Body of pancreas (tissue), 4 donors: ENCODE measurements at regions not wholly inside any gene's neighbourhood (a gene's known extent, or its start where the extent isn't known, plus 50 kb on each side); places are given as distances from the start of the nearest gene placed in this dataset.
"Not testable (repeated sequence)": the region's sequence is repeated elsewhere in the genome, so short reads cannot be mapped to it uniquely, and the experiment has no call there.

Experiments used
- ATAC-seq: fragments of 150-250 bp; one replicate; pipeline ENCODE4 v1.9.1; 2016
- DNase-seq, 4 donors: peaks; one replicate each; pipeline ENCODE4 v3.0.0-alpha.2; 2019
- H3K27ac ChIP-seq, 4 donors: fragments of 200-600 bp; sonication (generic); 1 replicate in 3 of 4; 2 replicates in 1 of 4; pipeline versions ENCODE4 v1.5.1 to v1.6.1; 2016 to 2019; ENCODE audit warnings: mild to moderate bottlenecking in 1 of 4, mixed read lengths in 1 of 4, moderate library complexity in 1 of 4
- H3K27me3 ChIP-seq, 2 donors: fragments of 200-600 bp; sonication (generic); one replicate each; pipeline ENCODE4 v1.6.0; 2016; ENCODE audit warnings: mild to moderate bottlenecking in 1 of 2
- H3K36me3 ChIP-seq, 2 donors: fragments of 200-600 bp; sonication (generic); replicated peaks in 1 of 2; 2 replicates each; pipeline ENCODE4 v1.5.1; 2016; ENCODE audit warnings: low read depth in 2 of 2; ENCODE audit not compliant: insufficient read depth in 1 of 2
- H3K4me1 ChIP-seq: fragments of 200-600 bp; sonication (generic); one replicate; pipeline ENCODE4 v1.6.0; 2016
- H3K4me3 ChIP-seq, 2 donors: fragments of 200-600 bp; sonication (generic); 1 replicate in 1 of 2; 2 replicates in 1 of 2; pipeline ENCODE4 v1.5.1; 2016 to 2019
- H3K9me3 ChIP-seq, 3 donors: fragments of 200-600 bp; sonication (generic); 1 replicate in 2 of 3; 2 replicates in 1 of 3; pipeline ENCODE4 v1.5.1; 2016
- CTCF ChIP-seq, 7 experiments: fragments of 450-650 bp in 4 of 7; fragments of 200-600 bp in 3 of 7; sonication (generic) in 3 of 7; IDR thresholded peaks; one replicate each; pipeline ENCODE4 v1.5.1; 2016 to 2019; ENCODE audit warnings: antibody characterized with exemption in 7 of 7
- POLR2A ChIP-seq, 3 donors: fragments of 450-650 bp; IDR thresholded peaks; one replicate each; pipeline ENCODE4 v1.6.1; 2016; ENCODE audit warnings: antibody characterized with exemption in 3 of 3, mild to moderate bottlenecking in 2 of 3
- WGBS, 2 donors: methylation state at CpG; one replicate each; pipeline ENCODE4 v1.1.5; 2017; 5-methylcytosine and 5-hydroxymethylcytosine counted together
- intact Hi-C: fragments of 100-400 bp; cut with DNase I; formaldehyde crosslinking; loops from one replicate; pipeline ENCODE4 v1.15.1; 2023

GRCh38 chrX:27222661-27223060, 240.5 kb downstream of the PPP4R3C start:
- no peak for DNase-seq
- no peak for ATAC-seq
- 97% methylated on average over 3 to 5 of the region's 8 CpGs for WGBS, 2 donors

GRCh38 chrX:27186671-27187070, 276.5 kb downstream of the PPP4R3C start:
- DNase-seq, result peak; percentile 19 to 42 (median 21)
- no peaks in the 10 kb centered on the region for H3K36me3 ChIP-seq
- TF ChIP-seq POLR2A (IDR thresholded peaks at IDR 0.05) (no peak), CTCF (IDR thresholded peaks at IDR 0.05) (peak; percentile 32 to 64 (median 56))
- no peaks in the 10 kb centered on the region for H3K9me3 ChIP-seq
- H3K4me1 ChIP-seq, result no peaks in the 10 kb centered on the region
- H3K27ac ChIP-seq, result no peak overlapping the region
- intact Hi-C loops, result no loop called here
- no peak for ATAC-seq
- H3K27me3 ChIP-seq, result no peaks in the 10 kb centered on the region
- H3K4me3 ChIP-seq, result no peak overlapping the region
- 14 to 18% methylated on average over 5 of the region's 5 CpGs for WGBS, 2 donors

More at GRCh38 chrX:27222661-27223060, 240.5 kb downstream of the PPP4R3C start:
- intact Hi-C loops, result no loop called here
- Histone ChIP-seq H3K9me3 (no peaks in the 10 kb centered on the region), H3K4me1 (no peaks in the 10 kb centered on the region), H3K27me3 (no peaks in the 10 kb centered on the region), H3K27ac (no peak overlapping the region), H3K36me3 (no peaks in the 10 kb centered on the region), H3K4me3 (no peak overlapping the region)
- TF ChIP-seq CTCF (IDR thresholded peaks at IDR 0.05), result no peak
- no peak for TF ChIP-seq POLR2A (IDR thresholded peaks at IDR 0.05)

GRCh38 chrX:27163236-27163635, 299.9 kb downstream of the PPP4R3C start:
- Histone ChIP-seq H3K4me1 (no peaks in the 10 kb centered on the region), H3K27me3 (no peaks in the 10 kb centered on the region), H3K9me3 (no peaks in the 10 kb centered on the region), H3K4me3 (no peak overlapping the region), H3K27ac (no peak overlapping the region), H3K36me3 (no peaks in the 10 kb centered on the region)
- ATAC-seq, result no peak
- 33 to 42% methylated on average over 4 of the region's 4 CpGs for WGBS, 2 donors
- intact Hi-C loops, result no loop called here
- TF ChIP-seq POLR2A (IDR thresholded peaks at IDR 0.05) (no peak), CTCF (IDR thresholded peaks at IDR 0.05) (no peak)
- no peak for DNase-seq

GRCh38 chrX:27162496-27162895, 300.6 kb downstream of the PPP4R3C start:
- intact Hi-C loops, result no loop called here
- ATAC-seq (no peak), DNase-seq (no peak)
- Histone ChIP-seq H3K4me3 (no peak overlapping the region), H3K27ac (no peak overlapping the region), H3K4me1 (no peaks in the 10 kb centered on the region), H3K9me3 (no peaks in the 10 kb centered on the region), H3K36me3 (no peaks in the 10 kb centered on the region), H3K27me3 (no peaks in the 10 kb centered on the region)
- TF ChIP-seq CTCF (IDR thresholded peaks at IDR 0.05) (no peak), POLR2A (IDR thresholded peaks at IDR 0.05) (no peak)
- 57 to 87% methylated on average over 1 of the region's 1 CpG for WGBS, 2 donors

GRCh38 chrX:27156921-27157320, 306.2 kb downstream of the PPP4R3C start:
- H3K9me3 ChIP-seq, H3K27me3 ChIP-seq, H3K27ac ChIP-seq, H3K4me1 ChIP-seq, H3K36me3 ChIP-seq, H3K4me3 ChIP-seq, ATAC-seq, DNase-seq, intact Hi-C loops: not testable (repeated sequence)
- WGBS, 2 donors, result 100% methylated on average over 1 of the region's 21 CpGs; no CpG with 5 or more reads in 1 of the 2 donors
